ENCODE measurements at regions not wholly inside any gene's neighbourhood (a gene's known extent, or its start where the extent isn't known, plus 50 kb on each side); places are given as distances from the start of the nearest gene placed in this dataset.
A peak's percentile ranks its signal among the peaks of the same experiment; 100 is the strongest.

DNA sequence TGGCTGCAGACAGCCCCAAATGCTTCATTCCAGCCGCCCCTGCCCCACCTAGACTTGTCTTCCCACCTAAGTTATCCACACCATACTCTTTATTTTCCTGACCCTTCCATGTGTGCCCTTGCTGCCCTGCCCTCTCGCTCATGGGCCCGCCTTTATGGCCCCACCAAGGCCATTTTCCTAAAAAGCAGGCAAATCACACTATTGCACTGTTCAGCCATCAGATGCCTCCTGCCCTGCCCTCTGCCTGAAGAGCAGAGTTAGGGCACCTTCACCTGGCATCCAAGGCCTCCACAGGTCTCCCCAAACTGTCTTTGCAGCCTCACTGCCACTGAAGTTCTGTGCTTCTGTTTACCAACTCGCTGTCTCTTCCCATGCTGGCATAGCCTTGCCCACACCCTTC lies 496.7 kb downstream of the EIPR1 start:
- no peaks in the 10 kb centered on the region for H3K36me3 ChIP-seq (replicated peaks in 1 of 2)
- H3K4me1 ChIP-seq (replicated peaks in 1 of 2): no peaks in the 10 kb centered on the region
- TF ChIP-seq, protein P1, sequence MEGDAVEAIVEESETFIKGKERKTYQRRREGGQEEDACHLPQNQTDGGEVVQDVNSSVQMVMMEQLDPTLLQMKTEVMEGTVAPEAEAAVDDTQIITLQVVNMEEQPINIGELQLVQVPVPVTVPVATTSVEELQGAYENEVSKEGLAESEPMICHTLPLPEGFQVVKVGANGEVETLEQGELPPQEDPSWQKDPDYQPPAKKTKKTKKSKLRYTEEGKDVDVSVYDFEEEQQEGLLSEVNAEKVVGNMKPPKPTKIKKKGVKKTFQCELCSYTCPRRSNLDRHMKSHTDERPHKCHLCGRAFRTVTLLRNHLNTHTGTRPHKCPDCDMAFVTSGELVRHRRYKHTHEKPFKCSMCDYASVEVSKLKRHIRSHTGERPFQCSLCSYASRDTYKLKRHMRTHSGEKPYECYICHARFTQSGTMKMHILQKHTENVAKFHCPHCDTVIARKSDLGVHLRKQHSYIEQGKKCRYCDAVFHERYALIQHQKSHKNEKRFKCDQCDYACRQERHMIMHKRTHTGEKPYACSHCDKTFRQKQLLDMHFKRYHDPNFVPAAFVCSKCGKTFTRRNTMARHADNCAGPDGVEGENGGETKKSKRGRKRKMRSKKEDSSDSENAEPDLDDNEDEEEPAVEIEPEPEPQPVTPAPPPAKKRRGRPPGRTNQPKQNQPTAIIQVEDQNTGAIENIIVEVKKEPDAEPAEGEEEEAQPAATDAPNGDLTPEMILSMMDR (IDR thresholded peaks at IDR 0.05): no peak
- H3K27me3 ChIP-seq: no peaks in the 10 kb centered on the region
- H3K27ac ChIP-seq: no peak overlapping the region
- WGBS, 4 donors: 79 to 93% (median 88%) methylated on average over 4 of the region's 4 CpGs
- no peaks in the 10 kb centered on the region for H3K9me3 ChIP-seq (replicated peaks in 1 of 3)
- intact Hi-C loops (cut with DNase I): no loop called here
- H3K4me3 ChIP-seq: no peak overlapping the region
- DNase-seq: peak in 1 of 7 donors; percentile 17

GRCh38 chr2:2879781-2880180 lies 497.8 kb downstream of the EIPR1 start:
- TF ChIP-seq, protein P1 (IDR thresholded peaks at IDR 0.05): no peak
- no peak for TF ChIP-seq POLR2A (IDR thresholded peaks at IDR 0.05)
- no peaks in the 10 kb centered on the region for H3K27me3 ChIP-seq
- intact Hi-C loops (cut with DNase I): no loop called here
- no peak overlapping the region for H3K27ac ChIP-seq
- no peaks in the 10 kb centered on the region for H3K4me1 ChIP-seq (replicated peaks in 1 of 2)
- H3K36me3 ChIP-seq (replicated peaks in 1 of 2): no peaks in the 10 kb centered on the region
- no peak for DNase-seq
- 39 to 49% (median 44%) methylated on average over 7 of the region's 7 CpGs for WGBS, 4 donors
- H3K9me3 ChIP-seq (replicated peaks in 1 of 3): no peaks in the 10 kb centered on the region
- no peak overlapping the region for H3K4me3 ChIP-seq

DNA sequence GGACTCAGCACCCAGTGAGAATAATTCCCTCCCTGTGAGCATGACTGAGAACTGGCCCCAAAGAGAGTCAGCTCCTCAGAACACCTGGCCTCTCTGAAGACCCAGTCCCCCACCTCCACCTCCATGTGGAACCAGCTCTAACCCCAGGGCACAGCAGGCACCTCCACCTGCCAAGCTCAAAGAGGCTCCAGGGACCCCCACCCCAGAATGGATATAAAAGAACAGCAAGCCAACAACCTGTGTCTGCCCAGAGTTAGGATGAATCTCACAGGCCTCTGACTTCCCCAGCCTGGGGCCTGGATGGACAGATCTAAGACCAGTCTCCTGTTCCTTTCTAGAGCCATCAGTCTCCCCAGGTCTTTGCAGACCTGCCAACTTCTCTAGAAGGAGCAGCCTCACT lies 498.5 kb downstream of the EIPR1 start:
- H3K4me1 ChIP-seq (replicated peaks in 1 of 2): no peaks in the 10 kb centered on the region
- H3K4me3 ChIP-seq: no peak overlapping the region
- no peaks in the 10 kb centered on the region for H3K36me3 ChIP-seq (replicated peaks in 1 of 2)
- no peaks in the 10 kb centered on the region for H3K27me3 ChIP-seq
- DNase-seq: peak in 1 of 7 donors; percentile 17
- no peak overlapping the region for H3K27ac ChIP-seq
- TF ChIP-seq, protein P1 (IDR thresholded peaks at IDR 0.05): no peak
- TF ChIP-seq POLR2A (IDR thresholded peaks at IDR 0.05): no peak
- no peaks in the 10 kb centered on the region for H3K9me3 ChIP-seq (replicated peaks in 1 of 3)
- intact Hi-C loops (cut with DNase I): no loop called here

- intact Hi-C loops (cut with DNase I): no loop called here
- H3K27me3 ChIP-seq: no peaks in the 10 kb centered on the region
- WGBS, 4 donors: 56 to 71% (median 66%) methylated on average over 13 of the region's 13 CpGs
- H3K4me3 ChIP-seq: no peak overlapping the region
- H3K4me1 ChIP-seq (replicated peaks in 1 of 2): no peaks in the 10 kb centered on the region
- H3K36me3 ChIP-seq (replicated peaks in 1 of 2): no peaks in the 10 kb centered on the region
- H3K9me3 ChIP-seq (replicated peaks in 1 of 3): no peaks in the 10 kb centered on the region
- no peak overlapping the region for H3K27ac ChIP-seq
- DNase-seq: peak in 1 of 7 donors; percentile 20
- no peak for TF ChIP-seq POLR2A (IDR thresholded peaks at IDR 0.05)
- TF ChIP-seq, protein P1 (IDR thresholded peaks at IDR 0.05): no peak
These were observed 500.2 kb downstream of the EIPR1 start for GRCh38 chr2:2877427-2877826.
